ENCODE measurements at regions not wholly inside any gene's neighbourhood (a gene's known extent, or its start where the extent isn't known, plus 50 kb on each side); places are given as distances from the start of the nearest gene placed in this dataset.

DNA sequence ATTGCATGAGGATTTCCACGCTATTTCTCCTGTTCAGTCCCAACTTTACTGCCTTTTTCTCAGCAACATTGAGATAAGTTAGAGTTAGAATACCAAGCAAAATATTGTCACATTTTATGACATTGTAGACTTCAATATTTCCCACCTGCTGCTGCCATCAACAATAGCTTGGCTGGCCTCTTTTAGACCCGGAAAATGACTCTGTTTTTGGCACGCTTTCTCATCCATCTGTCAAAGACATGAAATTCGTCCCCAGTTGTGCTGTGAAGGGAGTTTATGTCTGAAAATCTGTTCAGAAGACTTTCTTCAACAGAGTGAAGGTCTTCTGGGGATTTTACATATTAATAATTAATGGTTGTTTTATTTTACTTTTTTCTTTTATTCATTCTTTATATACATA, 857.3 kb downstream of the FRK start:
- TF ChIP-seq ZNF546 (CRISPR knock-in tag; conservative IDR thresholded peaks at IDR 0.05) (no peak), NR2C2 (CRISPR knock-in tag; IDR thresholded peaks at IDR 0.05; ENCODE audit: borderline replicate concordance) (no peak)

Data from HepG2 (cell line).